Mesenteric fat pad (tissue), 1 donor: ENCODE measurements at regions not wholly inside any gene's neighbourhood (a gene's known extent, or its start where the extent isn't known, plus 50 kb on each side); places are given as distances from the start of the nearest gene placed in this dataset.

Experiments used
- DNase-seq: peaks from one replicate; pipeline ENCODE4 v3.0.0-alpha.2; 2020; ENCODE audit warnings: low spot score
- donor health status: DM: yes; HTN: yes; CAD: no.

DNA sequence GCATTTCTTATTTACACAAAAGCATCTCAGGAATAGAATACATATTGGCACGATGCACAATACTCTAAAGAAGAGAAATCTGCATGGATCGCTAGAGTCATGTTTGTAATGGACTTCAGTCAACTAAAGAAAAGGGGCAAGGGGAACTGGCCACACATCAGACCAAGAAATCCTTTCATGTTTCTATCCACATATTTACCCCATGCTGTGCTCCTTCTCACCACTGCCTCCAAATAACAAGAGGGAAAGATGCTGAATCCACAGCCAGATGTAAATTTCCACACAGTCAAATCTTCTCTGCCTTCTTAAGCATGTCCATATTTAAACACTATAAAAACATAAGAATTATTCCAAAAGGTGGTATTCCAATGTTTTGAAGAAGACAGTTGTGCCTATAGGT, 67.6 kb downstream of the COX18 start:
- DNase-seq: no peak

DNA sequence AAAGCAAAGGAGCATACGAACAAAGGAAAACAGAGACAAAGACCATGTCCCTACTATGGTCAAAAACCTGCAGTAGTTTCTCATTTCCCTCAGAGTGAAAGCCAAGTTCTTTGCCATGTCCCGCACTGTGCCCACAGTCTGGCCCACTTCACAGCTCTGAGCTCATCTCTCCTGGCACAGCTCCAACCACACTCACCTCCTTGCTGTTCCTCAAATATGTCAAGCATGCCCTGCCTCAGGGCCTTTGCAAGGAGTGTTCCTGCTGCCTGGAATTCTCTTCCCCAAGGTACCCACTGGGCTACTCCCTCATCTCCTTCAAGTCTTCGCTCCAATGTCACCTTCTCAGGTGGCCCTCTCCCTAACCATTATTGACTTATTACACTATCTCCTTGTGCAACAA, 72.1 kb downstream of the COX18 start:
- no peak for DNase-seq

DNA sequence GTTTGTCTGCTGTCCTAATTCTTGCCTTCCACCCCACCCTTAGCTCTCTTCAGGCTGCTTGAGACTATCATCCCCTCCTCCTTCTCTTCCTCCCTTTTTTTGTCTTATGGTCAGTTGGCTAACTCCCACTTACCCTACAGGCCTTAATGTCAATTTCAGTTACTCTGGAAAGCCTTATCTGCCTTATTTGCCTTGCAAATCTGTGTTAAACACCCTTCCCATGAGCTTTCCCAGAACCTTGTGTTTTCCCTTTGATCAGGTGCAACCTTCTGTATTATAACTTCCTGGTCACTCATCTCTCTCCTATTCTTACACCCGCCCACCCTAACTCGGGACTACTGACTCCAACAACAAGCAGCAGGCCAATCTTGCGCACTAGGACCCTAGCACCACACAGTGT, 74.8 kb downstream of the COX18 start:
- DNase-seq: no peak

DNA sequence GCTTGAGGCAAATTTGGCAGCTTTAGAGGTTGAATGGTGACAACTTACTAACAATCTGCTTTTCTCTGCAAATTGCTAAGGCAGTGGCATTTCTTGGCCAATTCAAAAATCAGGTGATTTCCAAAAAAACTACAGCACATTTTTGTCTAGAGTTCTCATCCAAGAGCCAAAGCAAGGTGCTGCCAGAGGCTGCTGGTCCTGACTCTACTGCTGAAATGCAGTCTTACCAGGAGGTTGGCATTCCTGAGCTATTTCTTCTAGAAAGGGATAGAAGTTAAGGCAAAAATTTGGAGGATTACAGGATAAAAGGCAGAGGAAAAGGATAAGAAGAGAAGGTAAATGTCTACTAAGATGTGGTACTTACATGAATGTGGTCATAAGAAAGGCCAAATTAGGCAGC, 75.6 kb downstream of the COX18 start:
- no peak for DNase-seq

DNA sequence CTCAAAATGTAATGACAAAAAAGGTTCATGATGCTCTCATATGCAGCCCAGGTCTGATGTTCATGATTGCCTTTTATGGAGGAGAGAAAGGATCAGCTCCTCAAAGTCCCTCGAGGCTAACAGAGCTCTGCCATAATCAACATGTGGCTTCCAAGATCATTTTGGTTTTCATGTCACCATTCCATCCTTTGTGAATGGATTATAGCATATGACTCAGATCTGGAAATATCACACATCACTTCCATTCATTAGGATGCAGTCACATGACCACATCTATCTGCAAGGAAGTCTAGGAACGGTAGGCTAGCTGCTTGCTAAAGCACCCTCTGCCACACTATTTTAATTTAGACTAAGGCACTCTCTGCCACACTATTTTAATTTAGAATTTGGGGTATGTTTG, 77.6 kb downstream of the COX18 start:
- DNase-seq: no peak

DNA sequence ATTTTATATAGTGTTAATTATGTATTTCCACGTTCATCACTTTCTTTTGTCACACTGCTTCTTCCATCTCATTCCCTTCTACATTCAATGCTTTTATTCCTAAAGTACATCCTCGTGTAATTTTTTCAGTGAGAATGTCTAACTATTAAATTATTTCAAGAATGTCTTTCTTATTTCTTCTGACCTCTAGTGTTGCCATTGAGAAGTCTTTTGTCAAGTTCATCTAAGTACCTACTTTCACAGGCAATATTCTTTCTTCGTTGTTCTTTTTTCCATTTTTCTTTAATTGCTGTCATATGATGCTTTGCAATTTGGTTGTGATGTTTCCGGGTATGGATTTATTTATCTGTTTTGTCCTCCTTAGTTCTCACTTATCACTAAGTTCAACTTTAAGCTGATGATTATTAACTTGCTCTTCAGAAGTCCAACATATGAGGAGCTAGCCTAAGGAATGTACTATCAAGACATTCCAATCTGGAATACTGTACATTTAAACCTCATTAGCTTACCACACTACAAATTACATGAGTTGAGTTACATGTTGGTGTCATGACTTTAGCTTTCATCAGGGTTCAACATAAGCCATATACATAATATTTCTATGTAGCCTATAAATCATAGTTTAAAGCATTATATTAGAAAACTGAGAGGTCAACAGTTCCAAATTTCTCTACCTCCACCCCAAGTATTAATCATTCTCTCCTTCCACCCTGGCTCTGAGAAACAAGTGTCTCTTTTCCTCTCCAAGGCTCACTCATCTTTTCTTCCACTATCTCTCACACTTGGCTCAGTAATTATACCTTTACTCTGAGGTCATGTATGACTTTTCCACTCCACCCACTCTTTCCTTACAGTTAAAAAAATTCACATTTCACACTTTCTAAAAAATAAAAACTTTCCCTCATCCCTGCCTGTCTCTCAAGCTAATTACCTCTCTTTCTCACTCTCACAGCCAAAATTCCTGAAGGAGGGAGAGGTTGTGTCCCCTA, 81.5 kb downstream of the COX18 start:
- DNase-seq: no peak

DNA sequence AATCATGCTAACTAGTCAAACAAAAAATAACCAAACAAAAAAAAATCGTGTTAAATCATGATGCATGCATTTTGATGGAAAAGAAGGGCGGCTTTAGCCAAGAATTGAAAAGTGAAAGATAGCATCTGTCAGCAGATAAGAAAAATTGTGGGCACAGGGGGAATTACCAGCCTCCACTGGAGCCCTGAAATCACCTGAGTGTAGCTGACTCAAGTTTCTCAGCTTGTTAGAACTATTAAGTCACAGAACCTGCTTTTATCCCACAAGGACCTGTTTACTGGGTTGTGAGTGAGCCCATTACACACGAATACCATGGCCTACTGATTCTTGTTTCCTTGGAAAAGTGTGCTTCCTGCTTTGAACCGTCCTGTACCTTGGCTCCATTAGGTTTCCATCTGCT, 85.2 kb downstream of the COX18 start:
- no peak for DNase-seq

DNA sequence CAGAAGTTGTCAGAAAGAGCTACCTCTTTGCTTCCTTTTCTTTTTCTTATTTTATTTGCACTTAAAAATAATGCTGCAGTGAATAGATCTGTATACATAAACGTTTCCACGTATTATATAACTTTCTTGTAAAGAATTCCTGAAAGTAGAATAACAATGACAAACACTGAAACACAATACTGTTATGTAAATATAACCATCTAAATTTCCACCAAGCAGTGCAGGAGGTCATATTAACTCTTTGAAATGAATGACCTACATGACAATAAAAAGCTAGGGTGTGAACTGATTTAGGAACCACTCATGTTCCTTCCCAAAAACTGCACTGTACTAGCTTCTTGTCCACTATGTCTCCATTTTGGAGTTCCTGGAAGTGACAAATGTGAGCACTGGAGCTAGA, 85.8 kb downstream of the COX18 start:
- no peak for DNase-seq

DNA sequence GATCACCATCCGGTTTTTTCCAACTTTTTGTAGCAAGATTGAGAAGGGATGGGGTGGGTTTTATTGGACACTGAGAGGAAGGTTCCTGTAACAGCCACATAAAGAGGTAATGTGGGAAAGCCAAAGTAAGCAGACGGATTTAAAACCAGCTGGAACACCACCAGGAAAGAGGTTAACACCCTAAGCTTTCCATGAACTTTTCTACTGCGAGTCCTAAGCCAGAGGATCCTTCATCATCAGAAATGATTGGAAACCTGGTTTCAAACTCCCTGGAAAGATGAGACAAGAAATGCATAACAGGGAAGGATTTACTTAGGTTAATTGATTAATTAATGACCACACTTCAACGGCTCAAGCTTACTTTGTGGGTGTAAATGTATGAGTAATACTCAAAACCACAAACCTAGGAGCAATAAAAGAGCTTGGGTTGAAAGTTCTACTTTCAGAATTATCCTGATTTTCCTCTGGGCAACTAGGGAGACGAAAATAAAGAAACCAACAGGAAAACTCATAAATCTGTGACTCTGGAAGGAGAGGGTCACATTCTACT, 91.5 kb downstream of the COX18 start:
- DNase-seq: no peak

DNA sequence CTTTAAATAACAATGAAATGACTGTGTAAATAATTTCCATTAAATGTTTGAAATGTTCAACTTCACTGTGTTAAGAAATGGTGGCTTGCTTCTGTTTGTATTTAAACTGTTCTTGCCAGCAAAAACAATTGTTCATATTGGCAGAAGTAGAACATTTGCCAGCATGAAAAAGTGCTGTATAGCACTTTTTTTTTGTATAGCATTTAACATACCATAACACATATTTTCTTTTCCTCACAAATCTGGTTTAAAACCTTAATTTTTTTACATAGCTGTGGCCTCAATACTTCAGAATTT, 94.1 kb downstream of the COX18 start:
- DNase-seq: no peak

DNA sequence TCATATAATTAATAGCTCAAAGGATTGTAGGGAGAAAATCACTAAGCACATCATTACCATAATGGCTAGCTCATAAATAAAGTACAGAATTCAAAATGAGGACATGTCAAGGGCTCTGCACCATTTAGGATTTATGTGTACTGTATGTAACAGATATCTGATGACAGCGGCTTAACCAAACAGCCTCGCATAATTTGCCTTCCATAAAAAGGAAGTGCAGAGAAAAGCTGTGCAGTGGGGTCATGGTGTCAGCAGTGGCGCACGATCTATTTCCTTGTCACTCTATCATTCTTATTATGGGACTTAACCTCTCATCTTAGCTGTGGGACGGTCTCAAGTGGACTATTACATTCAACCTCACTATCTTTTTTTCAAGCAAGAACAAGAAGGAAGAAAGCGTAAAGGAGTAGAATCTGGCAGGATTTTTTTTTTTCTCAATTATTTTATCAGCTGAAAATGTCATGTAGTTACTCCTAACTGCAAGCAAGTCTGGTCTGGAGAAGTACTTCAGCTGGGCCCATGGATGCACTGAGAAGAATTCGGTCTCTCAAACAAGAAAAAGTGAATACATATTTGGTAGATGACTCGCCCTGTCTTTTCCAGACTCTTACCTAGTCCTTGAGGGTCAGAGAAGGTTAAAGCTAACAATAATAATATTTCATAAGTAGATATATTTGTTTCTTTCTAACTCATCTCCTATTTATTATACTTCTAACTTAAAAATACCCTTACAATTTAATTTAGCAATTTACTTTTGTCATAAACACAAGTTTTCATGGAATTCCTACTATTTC, 94.6 kb downstream of the COX18 start:
- DNase-seq: no peak

DNA sequence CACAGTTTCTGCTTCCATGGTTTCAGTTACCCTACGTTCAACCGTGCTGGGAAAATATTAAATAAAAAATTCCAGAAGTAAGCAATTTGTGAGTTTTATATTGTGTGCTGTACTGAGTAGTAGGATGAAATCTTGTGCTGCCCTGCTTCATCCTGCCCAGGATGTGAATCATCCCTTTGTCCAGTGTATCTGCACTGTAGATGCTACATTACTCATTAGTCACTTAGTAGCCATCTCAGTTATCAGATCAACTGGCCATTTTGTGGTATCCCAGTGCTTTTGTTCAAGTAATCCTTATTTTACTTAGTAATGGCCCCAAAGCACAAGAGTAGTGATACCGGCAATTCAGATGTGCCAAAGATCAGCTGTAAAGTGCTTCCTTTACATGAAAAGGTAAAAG, 97.9 kb downstream of the COX18 start:
- no peak for DNase-seq

DNA sequence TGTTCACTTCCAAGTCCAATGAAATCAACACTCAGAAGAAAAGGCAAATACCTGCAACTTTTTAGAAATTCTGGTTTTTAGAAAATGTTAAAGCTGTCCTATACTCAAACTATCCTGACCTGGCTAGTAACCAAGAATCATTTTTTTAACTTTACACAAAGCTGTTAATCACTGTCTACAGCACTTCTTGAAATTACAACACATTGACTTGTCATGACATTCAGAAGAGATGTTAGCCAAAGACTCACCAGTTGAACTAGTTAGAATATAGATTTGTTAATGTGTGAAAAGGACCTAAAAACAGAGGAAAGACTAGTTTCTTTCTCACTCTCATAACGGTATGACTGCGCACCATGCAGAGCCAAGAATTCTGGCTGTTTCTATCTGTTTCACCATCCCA, 98.8 kb downstream of the COX18 start:
- DNase-seq: no peak

DNA sequence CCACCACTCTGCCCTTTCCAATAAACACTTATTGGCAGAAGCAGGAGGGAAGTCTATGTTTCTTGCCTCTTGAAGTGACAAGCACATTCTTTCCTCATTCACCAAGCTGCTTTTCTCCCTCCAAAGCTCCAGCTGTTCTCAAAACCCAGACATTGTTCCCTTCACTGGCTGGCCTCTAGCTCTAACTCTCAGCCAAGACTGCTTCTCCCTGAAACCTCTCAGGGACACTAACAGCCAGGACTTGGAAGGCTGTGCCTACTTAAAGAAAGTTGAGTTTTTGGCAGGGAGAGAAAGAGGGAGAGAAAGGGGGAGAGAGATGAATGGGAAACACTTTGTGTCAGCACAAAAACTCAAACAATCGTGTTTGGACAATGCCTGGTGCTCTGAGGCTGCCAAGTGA, 99.5 kb downstream of the COX18 start:
- DNase-seq: no peak

DNA sequence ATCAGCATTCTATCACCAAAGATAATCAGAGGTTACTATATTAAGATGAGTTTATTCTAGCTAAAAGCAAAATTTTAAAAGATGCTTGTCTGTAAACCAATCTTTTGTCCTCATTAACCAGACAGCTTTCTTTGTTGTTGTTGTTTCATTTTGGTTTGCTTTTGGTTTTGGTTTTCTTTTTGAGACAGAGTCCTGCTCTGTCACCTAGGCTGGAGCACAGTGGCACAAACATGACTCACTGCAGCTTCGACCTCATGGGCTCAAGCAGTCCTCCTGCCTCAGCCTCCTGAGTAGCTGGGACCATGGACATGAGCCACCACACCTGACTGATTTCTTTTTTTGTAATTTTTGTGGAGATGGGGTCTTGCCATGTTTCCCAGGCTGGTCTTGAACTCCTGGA, 102.9 kb downstream of the COX18 start:
- DNase-seq: no peak

DNA sequence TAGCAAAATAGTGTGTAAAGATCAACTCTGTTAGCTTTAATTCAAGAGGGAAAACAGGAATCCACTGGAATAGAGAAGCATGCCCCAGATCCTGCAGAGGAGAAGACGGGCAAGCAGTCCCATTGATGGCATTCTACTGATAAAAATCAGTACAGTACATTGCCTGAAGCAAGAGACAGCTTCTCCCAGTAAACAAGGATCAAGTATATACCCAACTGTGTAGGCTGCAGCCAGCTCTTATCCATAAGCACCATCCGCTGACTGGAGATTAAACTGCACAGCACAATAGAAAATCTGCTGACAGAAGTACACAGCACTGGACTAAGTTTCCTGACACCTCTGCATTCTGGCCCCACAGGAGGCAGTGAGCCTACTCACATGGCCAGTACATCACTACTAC, 110.1 kb downstream of the COX18 start:
- DNase-seq: no peak

DNA sequence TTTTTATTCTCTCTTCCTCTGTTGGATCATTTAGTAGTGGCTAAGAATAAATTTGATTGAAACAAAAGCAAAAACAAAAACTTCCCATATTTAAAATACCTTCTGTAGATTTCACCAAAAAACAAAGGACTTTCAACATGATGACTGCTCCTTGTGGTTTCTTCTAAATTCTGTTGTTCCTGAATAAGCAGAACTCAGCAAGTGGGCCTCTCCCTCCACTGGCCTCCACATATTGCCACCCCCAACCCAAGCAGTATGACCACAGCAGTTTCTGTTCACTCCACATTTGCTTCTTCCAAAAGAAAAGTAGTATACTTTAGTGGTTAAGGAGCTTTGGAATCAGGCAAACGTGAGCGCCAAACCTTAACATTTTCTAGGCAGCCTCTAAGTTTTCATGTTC, 114.7 kb downstream of the COX18 start:
- no peak for DNase-seq

DNA sequence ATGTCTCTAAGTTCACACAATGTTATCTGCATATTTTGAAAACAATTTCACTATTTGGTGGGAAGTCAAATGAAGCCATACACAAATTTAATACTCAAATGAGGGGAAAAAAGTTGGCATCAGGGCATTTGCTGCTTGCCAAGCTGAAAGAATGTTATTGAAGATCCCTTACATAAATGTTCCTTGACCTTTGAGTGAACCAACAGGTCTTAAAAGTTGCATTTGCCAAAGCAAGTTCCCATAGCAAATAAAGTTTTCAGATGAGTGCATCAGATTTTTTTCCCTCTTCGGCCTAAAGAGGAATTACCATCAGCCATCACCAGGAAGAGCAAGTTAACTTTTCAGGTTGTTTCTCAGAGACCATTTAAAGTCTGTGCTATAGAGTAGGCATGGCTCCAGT, 115.9 kb downstream of the COX18 start:
- DNase-seq: no peak

DNA sequence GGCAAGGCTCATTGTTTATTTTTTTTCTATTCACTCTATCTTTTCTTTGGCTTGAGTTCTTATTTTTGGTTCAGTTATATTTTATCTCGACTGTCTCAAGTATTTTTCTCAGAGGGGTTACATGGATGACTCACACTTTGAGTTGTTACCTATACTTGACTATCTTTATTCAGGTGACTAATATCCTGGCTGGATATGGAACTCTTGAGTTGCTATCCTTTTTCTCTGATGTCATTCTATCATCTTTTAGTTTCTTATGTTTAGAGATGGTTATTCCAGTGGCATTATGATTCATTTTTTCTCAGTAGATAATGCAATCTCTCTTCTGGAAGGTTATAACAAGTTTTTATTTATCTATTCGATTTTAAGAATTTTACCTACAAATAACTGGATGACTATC, 117.9 kb downstream of the COX18 start:
- DNase-seq: no peak

DNA sequence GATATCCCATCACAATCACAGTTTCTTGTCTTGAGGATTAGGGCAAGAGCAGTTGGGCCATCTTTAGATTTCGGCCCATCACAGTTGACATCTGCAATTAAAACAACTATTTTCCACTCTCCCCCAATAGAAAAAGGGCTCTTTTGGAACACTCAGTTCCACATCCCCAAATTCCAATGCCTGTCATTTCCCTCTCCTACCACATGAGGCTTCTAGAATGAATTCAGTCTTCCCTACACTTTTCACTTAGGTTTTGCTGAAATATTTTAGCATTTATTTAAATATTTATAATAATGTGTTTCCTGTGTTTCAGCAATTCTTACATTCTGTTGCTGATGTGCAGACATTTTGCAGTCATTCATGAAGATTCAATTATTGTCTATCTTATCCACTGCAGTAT, 118.4 kb downstream of the COX18 start:
- DNase-seq: no peak

DNA sequence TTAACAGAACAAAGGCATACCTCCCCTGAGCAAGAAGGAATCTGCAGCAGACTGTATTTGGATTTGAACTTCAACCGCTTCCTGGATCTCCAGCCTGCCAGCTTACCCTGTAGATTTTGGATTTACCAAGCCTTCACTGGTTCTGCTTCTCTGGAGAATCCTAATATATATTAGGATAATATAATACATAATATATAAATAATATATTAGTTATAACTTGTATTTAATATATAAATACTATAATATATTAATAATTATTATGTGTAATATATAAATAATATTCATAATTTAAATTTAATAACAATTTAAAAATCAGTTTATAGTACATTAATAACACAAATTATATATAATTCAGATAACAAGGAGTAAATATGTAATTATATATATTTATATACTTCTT, 121.4 kb downstream of the COX18 start:
- no peak for DNase-seq

DNA sequence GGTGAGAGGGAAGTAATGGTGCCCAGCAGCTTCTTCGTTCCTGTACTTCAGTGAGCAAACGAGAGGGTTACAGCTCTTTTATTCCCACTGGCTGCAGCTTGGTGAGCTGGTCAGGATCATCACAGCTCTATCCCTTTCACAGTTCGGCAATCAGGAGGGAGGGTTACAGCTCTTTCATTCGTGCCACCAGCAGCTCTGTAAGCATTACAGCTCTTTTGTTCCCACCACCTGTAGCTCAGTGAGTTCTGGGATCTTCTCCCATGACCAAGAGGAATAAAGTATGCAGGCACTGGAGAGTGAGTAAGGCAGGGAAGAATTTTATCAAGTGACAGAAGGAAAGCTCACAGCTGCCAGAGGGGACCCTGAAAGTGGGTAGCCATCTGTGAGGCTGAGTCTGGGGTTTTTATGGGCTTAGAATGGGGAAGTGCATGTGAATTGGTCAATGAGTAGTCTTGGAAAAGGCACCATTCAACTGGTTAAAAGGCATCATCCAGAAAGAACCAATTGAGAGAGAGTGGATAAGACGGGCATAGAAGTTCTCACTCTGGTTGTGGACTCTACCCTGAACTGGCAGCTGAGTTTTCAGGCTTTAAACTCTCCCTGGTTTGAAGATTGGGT, 123.7 kb downstream of the COX18 start:
- no peak for DNase-seq
